AG04450 (cell line): ENCODE measurements at regions not wholly inside any gene's neighbourhood (a gene's known extent, or its start where the extent isn't known, plus 50 kb on each side); places are given as distances from the start of the nearest gene placed in this dataset.

Experiments used
- CTCF ChIA-PET: fragments of 300-600, 350-600 bp; formaldehyde crosslinking; extraction: SDS; loops from one replicate; lab custom pipeline; 2022; ENCODE audit warnings: antibody characterized with exemption, inconsistent platforms; lab: Charles Lee
- POLR2A ChIA-PET: fragments of 350-600 bp; formaldehyde crosslinking; extraction: SDS; loops from one replicate; lab custom pipeline; 2021; ENCODE audit warnings: antibody characterized with exemption, inconsistent platforms; lab: Yijun Ruan, JAX
- DNase-seq: peaks from one replicate; pipeline ENCODE4 v3.0.0-alpha.2; 2011; ENCODE audit warnings: low read depth, low spot score
- H3K27ac ChIP-seq: one replicate; pipeline ENCODE4 v1.5.1; 2012; ENCODE audit warnings: low read depth, low read length, control low read depth
- H3K27me3 ChIP-seq: one replicate; pipeline ENCODE4 v1.6.0; 2012; ENCODE audit warnings: low read length; ENCODE audit not compliant: control insufficient read depth, insufficient read depth
- H3K4me3 ChIP-seq: 2 replicates; pipeline ENCODE4 v1.5.1; 2011; ENCODE audit warnings: mild to moderate bottlenecking, low read depth, low read length, control low read depth
- H3K9me3 ChIP-seq: 2 replicates; pipeline ENCODE4 v1.5.1; 2012; ENCODE audit warnings: low read length; ENCODE audit not compliant: control insufficient read depth, insufficient read depth
- TF ChIP-seq, protein P1 (sequence below): IDR thresholded peaks from 2 replicates; pipeline ENCODE4 v1.5.1; 2011; ENCODE audit warnings: low read depth, low read length, control low read depth, inconsistent platforms

DNA sequence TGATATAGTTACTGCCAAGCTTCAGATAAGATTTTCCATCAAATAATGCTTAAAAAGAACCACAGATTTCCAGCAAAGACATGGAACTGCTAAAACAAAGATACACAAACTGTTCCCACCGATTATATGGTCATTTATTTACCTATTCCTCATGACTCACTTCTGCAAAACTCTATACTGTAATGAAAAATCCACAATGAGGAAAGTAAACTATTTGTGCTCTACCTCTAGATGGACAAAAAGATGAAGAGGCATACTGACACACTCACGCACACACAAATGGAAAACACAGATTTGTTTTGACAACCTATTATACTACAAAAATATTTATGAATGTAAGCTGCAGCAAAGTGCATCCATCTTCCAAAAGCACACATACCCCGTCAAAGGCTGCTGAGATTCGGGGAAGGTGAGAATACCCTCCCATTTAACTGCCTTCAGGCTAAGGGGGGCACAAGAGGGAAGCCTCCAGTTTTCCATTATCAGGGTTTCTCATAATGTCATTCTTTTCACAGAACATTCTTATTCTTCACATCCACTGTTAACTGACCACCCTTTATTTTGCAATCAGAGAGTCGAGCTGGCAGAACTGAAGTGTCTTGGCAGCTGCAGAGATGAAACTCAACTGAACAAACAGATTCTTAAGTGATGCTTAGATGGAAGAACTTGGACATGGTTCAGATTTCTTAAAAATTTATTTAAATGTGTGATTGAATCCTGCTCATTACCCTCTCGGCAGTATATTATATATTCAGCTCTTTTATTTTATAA, 115.9 kb upstream of the TANK start:
- CTCF ChIA-PET = interaction anchor here (0.9 to 4.7 kb wide), 2 partner anchors 11 to 19 kb away, joined by 5 to 27 read pairs; no protein-coding TSS in a partner anchor
- no peaks in the 10 kb centered on the region for H3K9me3 ChIP-seq
- POLR2A ChIA-PET = interaction anchor here (1.3 kb wide), 1 partner anchor 14 kb away, joined by 6 read pairs; no protein-coding TSS in a partner anchor
- TF ChIP-seq, protein P1, sequence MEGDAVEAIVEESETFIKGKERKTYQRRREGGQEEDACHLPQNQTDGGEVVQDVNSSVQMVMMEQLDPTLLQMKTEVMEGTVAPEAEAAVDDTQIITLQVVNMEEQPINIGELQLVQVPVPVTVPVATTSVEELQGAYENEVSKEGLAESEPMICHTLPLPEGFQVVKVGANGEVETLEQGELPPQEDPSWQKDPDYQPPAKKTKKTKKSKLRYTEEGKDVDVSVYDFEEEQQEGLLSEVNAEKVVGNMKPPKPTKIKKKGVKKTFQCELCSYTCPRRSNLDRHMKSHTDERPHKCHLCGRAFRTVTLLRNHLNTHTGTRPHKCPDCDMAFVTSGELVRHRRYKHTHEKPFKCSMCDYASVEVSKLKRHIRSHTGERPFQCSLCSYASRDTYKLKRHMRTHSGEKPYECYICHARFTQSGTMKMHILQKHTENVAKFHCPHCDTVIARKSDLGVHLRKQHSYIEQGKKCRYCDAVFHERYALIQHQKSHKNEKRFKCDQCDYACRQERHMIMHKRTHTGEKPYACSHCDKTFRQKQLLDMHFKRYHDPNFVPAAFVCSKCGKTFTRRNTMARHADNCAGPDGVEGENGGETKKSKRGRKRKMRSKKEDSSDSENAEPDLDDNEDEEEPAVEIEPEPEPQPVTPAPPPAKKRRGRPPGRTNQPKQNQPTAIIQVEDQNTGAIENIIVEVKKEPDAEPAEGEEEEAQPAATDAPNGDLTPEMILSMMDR = no peak
- H3K27me3 ChIP-seq = no peaks in the 10 kb centered on the region
- H3K27ac ChIP-seq = peak overlapping the region; percentile 59
- no peak overlapping the region for H3K4me3 ChIP-seq
- DNase-seq = no peak

DNA sequence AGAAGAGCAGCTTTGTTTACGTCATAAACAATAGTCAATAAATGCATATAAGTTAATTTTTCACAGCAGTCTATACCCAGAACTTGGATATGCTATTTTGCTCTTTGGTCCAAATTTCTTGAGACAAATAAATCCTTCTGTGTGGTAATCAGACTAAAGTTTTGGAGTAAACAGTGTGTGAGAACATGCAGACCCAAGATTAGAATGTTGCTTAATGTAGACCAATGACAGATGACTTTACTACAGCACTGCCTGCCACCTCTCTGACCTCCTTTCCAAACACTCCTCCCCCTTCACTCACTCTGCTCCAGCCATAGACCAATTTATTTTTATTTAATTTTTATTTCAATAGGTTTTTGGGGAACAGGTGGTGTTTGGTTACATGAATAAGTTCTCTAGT, 115.3 kb upstream of the TANK start:
- ChIA-PET CTCF (interaction anchor here (0.9 to 4.7 kb wide), 2 partner anchors 12 to 19 kb away, joined by 5 to 27 read pairs; no protein-coding TSS in a partner anchor), POLR2A (interaction anchor here (1.3 kb wide), 1 partner anchor 14 kb away, joined by 6 read pairs; no protein-coding TSS in a partner anchor)
- Histone ChIP-seq H3K9me3 (no peaks in the 10 kb centered on the region), H3K4me3 (no peak overlapping the region), H3K27me3 (no peaks in the 10 kb centered on the region), H3K27ac (no peak overlapping the region)
- no peak for DNase-seq
- TF ChIP-seq, protein P1 = no peak

DNA sequence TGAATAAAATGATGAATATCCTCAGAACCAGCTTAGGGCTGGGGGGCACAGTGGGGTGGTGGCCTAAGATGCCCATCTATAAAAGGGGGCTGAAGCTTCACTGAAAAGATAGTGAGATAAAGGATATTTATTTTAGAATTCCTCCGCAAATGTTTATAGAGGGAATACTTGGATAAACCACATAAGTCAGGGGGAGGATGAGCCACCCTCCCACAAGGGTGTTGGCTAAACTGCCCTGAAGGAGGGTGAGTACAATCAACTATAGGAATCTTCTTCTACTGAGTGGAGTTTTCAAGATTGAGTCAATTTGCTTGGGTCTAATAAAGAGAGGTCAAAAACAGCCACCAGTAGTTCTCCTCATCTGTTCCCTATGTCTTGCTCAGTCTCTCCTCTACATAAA, 114.5 kb upstream of the TANK start:
- ChIA-PET CTCF (no interaction called here), POLR2A (interaction anchor here (1.0 kb wide), 1 partner anchor 15 kb away, joined by 7 read pairs; no protein-coding TSS in a partner anchor)
- no peaks in the 10 kb centered on the region for H3K27me3 ChIP-seq
- DNase-seq = no peak
- no peak overlapping the region for H3K27ac ChIP-seq
- H3K9me3 ChIP-seq = no peaks in the 10 kb centered on the region
- H3K4me3 ChIP-seq = no peak overlapping the region
- TF ChIP-seq, protein P1 = no peak

DNA sequence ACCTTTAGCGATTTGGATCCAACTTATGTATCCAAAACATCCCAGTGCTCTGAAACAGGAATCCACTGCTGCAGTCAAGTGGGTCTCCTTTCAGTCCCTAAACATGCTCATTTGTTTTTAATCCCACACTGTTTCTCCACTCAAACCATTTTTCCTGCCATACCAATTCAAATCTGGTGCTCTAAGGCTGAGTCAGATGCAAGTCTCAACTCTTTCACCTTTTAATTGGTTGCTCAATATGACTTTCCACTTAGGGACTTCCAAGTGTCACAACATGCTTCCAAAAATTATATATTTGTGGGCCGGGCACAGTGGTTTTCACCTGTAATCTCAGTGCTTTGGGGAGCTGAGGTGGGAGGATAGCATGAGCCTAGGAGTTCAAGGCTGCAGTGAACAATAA, 113.4 kb upstream of the TANK start:
- ChIA-PET POLR2A (no interaction called here), CTCF (interaction anchor here (2.6 kb wide), 1 partner anchor 17 kb away, joined by 18 read pairs; no protein-coding TSS in a partner anchor)
- H3K27ac ChIP-seq = no peak overlapping the region
- H3K4me3 ChIP-seq = no peak overlapping the region
- TF ChIP-seq, protein P1 = no peak
- H3K9me3 ChIP-seq = no peaks in the 10 kb centered on the region
- H3K27me3 ChIP-seq = no peaks in the 10 kb centered on the region
- DNase-seq = no peak

DNA sequence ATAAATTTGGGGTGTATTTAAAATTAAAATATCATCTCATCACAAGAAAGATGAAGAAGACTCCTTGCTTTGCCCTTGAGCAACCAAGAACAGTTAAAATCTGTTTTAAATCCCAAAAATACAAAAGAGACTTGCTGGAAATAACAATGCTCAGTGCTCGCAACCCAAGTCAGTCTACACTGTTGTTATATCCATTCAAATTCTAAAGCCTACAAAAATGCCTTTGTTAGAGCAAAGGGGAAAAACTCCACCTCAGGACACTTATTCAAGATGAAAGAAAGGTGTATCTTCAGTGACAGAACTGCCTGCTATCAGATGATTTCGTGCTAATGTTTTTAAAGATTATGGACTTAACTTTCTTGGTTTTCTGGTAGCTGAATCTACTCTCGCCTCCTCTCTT, 111.9 kb upstream of the TANK start:
- TF ChIP-seq, protein P1 = no peak
- ChIA-PET CTCF (interaction anchor here (2.6 kb wide), 1 partner anchor 15 kb away, joined by 18 read pairs; no protein-coding TSS in a partner anchor), POLR2A (no interaction called here)
- Histone ChIP-seq H3K27ac (no peak overlapping the region), H3K9me3 (no peaks in the 10 kb centered on the region), H3K27me3 (no peaks in the 10 kb centered on the region), H3K4me3 (no peak overlapping the region)
- no peak for DNase-seq
